ENCODE measurements at regions not wholly inside any gene's neighbourhood (a gene's known extent, or its start where the extent isn't known, plus 50 kb on each side); places are given as distances from the start of the nearest gene placed in this dataset.

DNA sequence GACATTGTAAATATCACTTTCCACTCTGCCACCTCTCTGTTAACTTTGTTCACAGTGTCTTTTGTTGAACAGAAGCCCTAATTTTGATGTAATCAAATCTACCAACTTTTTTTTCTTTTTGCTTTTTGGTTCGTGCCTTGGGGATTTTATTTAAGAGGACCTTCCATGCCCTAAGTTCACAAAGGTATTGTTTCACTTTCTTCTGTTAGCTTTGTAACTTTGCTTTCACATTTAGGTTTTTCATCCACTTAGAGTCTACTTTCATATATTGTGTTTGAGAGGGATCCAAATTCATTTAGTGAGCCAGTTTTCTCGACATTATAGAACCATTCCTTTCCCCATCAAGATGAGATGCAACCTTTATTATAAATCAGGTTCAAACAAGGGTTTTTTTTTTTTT, 275.7 kb upstream of the CRY1 start:
- Histone ChIP-seq H3K27me3 (ENCODE audit: control insufficient read depth in 2 of 2, insufficient read depth in 2 of 2, low read length in 2 of 2) (no peaks in the 10 kb centered on the region), H3K4me2 (ENCODE audit: insufficient read depth, low read length) (no peak overlapping the region), H3K4me1 (ENCODE audit: control insufficient read depth, extremely low read depth, insufficient read depth, low read length) (no peaks in the 10 kb centered on the region), H3K36me3 (ENCODE audit: control insufficient read depth in 2 of 2, extremely low read depth in 1 of 2, insufficient read depth in 2 of 2, low read length in 2 of 2) (no peaks in the 10 kb centered on the region), H2AFZ (ENCODE audit: low read depth, low read length) (no peak overlapping the region), H3K4me3 (replicated peaks in 1 of 3; ENCODE audit: insufficient read depth in 1 of 3, low read depth in 1 of 3, low read length in 3 of 3) (no peak overlapping the region), H3K9me3 (replicated peaks; ENCODE audit: control insufficient read depth, insufficient read depth, low read length) (no peaks in the 10 kb centered on the region), H4K20me1 (replicated peaks; ENCODE audit: control insufficient read depth, extremely low read depth, insufficient read depth, low read length) (no peaks in the 10 kb centered on the region), H3K9me1 (replicated peaks; ENCODE audit: control insufficient read depth, extremely low read depth, insufficient read depth, low read length) (no peaks in the 10 kb centered on the region), H3K9ac (replicated peaks; ENCODE audit: extremely low read depth, insufficient read depth, low read length) (no peak overlapping the region), H3K27ac (ENCODE audit: insufficient read depth, low read depth, low read length) (no peak overlapping the region), H3K79me2 (ENCODE audit: control insufficient read depth, insufficient read depth, low read length) (no peaks in the 10 kb centered on the region)
- intact Hi-C loops (cut with micrococcal nuclease) (no loop called here), dilution Hi-C loops (cut with MboI; ENCODE audit: extremely low pct_ligation_motif_present, low sequenced_read_pairs) (no loop called here)
- DNase-seq (ENCODE audit: low read depth, low spot score) (no peak), FAIRE-seq (no peak)
- ChIA-PET CTCF (no interaction called here), POLR2A (no interaction called here)
- TF ChIP-seq, protein P1, sequence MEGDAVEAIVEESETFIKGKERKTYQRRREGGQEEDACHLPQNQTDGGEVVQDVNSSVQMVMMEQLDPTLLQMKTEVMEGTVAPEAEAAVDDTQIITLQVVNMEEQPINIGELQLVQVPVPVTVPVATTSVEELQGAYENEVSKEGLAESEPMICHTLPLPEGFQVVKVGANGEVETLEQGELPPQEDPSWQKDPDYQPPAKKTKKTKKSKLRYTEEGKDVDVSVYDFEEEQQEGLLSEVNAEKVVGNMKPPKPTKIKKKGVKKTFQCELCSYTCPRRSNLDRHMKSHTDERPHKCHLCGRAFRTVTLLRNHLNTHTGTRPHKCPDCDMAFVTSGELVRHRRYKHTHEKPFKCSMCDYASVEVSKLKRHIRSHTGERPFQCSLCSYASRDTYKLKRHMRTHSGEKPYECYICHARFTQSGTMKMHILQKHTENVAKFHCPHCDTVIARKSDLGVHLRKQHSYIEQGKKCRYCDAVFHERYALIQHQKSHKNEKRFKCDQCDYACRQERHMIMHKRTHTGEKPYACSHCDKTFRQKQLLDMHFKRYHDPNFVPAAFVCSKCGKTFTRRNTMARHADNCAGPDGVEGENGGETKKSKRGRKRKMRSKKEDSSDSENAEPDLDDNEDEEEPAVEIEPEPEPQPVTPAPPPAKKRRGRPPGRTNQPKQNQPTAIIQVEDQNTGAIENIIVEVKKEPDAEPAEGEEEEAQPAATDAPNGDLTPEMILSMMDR (IDR thresholded peaks at IDR 0.05; ENCODE audit: extremely low read depth in 1 of 2, insufficient read depth in 1 of 2, low read depth in 1 of 2, low read length in 2 of 2) = no peak
- TF ChIP-seq POLR2AphosphoS5 (IDR thresholded peaks at IDR 0.05; ENCODE audit: insufficient read depth, low read depth, low read length) (no peak), FOS (IDR thresholded peaks at IDR 0.05; ENCODE audit: borderline replicate concordance, insufficient read depth, low read length) (no peak), POLR2A (IDR thresholded peaks at IDR 0.05; ENCODE audit: low read depth, low read length) (no peak), JUN (IDR thresholded peaks at IDR 0.05; ENCODE audit: borderline replicate concordance, insufficient read depth, insufficient read length, low read depth) (no peak), GATA2 (IDR thresholded peaks at IDR 0.05; ENCODE audit: insufficient read depth, insufficient read length, low read depth, low read length) (no peak), MYC (IDR thresholded peaks at IDR 0.05; ENCODE audit: low read depth, low read length) (no peak), EZH2 (IDR thresholded peaks at IDR 0.05; ENCODE audit: borderline replicate concordance, low read depth, low read length, severe bottlenecking) (no peak)
- TF ChIP-seq, protein P2, sequence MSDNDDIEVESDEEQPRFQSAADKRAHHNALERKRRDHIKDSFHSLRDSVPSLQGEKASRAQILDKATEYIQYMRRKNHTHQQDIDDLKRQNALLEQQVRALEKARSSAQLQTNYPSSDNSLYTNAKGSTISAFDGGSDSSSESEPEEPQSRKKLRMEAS (IDR thresholded peaks at IDR 0.05; ENCODE audit: insufficient read depth, insufficient read length) = no peak
- BruUV-seq (replicated peaks) = no TSS peak
